Panc1 (cell line): ENCODE measurements at regions not wholly inside any gene's neighbourhood (a gene's known extent, or its start where the extent isn't known, plus 50 kb on each side); places are given as distances from the start of the nearest gene placed in this dataset.

Experiments used
- POLR2AphosphoS5 ChIP-seq: IDR thresholded peaks from 2 replicates; pipeline ENCODE4 v1.6.1; 2012; ENCODE audit warnings: mild to moderate bottlenecking, low read depth, low read length, moderate library complexity
- REST ChIP-seq, 2 experiments: IDR thresholded peaks; 2 replicates each; pipeline ENCODE4 v1.6.1; 2011 to 2012; ENCODE audit warnings: low read depth in 2 of 2, control low read depth in 1 of 2, low read length in 1 of 2, mild to moderate bottlenecking in 1 of 2, moderate library complexity in 1 of 2; ENCODE audit not compliant: insufficient read depth in 1 of 2
- SIN3A ChIP-seq: IDR thresholded peaks from 2 replicates; pipeline ENCODE4 v1.6.1; 2012; ENCODE audit warnings: low read depth, mild to moderate bottlenecking, low read length, moderate library complexity, borderline replicate concordance; ENCODE audit not compliant: insufficient read depth
- TCF7L2 ChIP-seq: IDR thresholded peaks from 2 replicates; pipeline ENCODE4 v1.6.1; 2011; ENCODE audit warnings: mild to moderate bottlenecking, low read depth, low read length, inconsistent platforms
- TF ChIP-seq, protein P1 (sequence below): fragments of 450-650 bp; IDR thresholded peaks from 2 replicates; pipeline ENCODE4 v1.5.1; 2017; ENCODE audit warnings: mild to moderate bottlenecking

- TF ChIP-seq, protein P1, sequence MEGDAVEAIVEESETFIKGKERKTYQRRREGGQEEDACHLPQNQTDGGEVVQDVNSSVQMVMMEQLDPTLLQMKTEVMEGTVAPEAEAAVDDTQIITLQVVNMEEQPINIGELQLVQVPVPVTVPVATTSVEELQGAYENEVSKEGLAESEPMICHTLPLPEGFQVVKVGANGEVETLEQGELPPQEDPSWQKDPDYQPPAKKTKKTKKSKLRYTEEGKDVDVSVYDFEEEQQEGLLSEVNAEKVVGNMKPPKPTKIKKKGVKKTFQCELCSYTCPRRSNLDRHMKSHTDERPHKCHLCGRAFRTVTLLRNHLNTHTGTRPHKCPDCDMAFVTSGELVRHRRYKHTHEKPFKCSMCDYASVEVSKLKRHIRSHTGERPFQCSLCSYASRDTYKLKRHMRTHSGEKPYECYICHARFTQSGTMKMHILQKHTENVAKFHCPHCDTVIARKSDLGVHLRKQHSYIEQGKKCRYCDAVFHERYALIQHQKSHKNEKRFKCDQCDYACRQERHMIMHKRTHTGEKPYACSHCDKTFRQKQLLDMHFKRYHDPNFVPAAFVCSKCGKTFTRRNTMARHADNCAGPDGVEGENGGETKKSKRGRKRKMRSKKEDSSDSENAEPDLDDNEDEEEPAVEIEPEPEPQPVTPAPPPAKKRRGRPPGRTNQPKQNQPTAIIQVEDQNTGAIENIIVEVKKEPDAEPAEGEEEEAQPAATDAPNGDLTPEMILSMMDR: no peak
- TF ChIP-seq POLR2AphosphoS5 (no peak), REST (IDR thresholded peaks at IDR 0.05; ENCODE audit: insufficient read depth in 1 of 2, low read depth in 2 of 2, low read length in 1 of 2) (no peak), TCF7L2 (no peak), SIN3A (no peak)
These were observed 134.2 kb upstream of the MARCHF11 start for GRCh38 chr5:16313761-16314160.
